EH (cell line): ENCODE measurements at regions not wholly inside any gene's neighbourhood (a gene's known extent, or its start where the extent isn't known, plus 50 kb on each side); places are given as distances from the start of the nearest gene placed in this dataset.
A peak's percentile ranks its signal among the peaks of the same experiment; 100 is the strongest.

Experiments used
- DNase-seq: peaks from one replicate; pipeline ENCODE4 v3.0.0-alpha.2; 2015; ENCODE audit warnings: low read depth

- DNase-seq: no peak
These were observed 282.7 kb downstream of the SHQ1 start for GRCh38 chr3:72565593-72565992.

- no peak for DNase-seq
These were observed 284.4 kb downstream of the SHQ1 start for GRCh38 chr3:72563690-72564370.

DNA sequence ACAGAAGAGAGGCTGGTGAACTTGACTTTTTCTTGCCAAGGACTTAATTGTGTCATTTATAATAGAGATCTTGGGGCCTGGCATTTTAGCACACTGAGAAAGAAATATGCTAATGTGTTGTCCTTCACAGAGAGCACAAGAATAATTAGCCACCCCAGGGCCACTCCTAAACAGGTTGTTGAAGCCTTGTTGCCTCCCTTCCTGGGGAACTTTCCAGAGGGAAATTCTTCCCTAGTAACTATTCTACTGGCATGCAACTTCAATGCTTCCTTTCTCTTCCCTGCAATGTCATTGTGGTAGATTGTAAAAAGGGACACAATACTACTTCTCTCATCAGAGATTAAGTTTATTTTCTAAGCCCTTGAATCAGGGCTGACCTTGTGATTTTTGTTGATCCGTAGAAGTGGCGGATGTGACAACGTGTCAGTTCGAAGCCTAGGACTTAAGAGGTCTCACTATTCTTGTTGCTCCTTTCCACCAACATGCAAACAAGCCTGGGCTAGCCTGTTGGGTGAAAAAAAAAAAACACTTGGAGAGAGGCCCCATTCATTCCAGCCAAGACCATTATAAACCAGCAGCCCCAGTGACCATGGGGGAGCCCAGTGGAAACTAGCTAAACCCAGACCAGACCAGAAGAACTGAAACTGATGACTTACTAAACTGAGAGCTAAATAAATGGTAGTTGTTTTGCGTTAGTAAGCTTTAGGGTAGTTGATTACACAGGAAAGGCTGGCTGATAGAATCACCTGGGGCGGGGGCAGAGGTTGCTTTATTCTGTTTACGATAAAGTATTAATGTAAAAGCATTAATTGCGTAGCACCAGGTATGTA lies 287.2 kb downstream of the SHQ1 start:
- no peak for DNase-seq

- no peak for DNase-seq
These were observed 288.9 kb downstream of the SHQ1 start for GRCh38 chr3:72559385-72559784.

GRCh38 chr3:72558001-72558400 lies 290.2 kb downstream of the SHQ1 start:
- no peak for DNase-seq

DNA sequence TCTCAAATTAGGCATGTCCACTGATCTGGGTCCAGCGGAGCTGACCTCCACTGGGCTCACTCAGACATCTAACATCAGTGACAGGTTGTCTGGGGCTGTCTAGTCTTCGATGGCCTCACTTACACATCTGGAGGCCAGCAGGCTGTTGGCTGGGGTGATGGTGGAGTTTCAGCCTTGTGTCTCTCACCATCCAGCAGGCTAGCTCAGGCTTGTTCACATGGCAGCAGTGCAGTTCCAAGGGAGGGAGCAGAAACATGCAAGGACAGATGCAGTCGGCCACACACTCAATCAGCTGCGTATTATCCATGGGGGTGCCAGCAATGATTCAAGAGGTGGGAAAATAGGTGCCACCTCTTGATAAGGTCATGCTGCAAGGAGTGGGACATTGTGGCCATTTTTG lies 292.5 kb downstream of the SHQ1 start:
- DNase-seq: no peak

- no peak for DNase-seq
These were observed 293.6 kb downstream of the SHQ1 start for GRCh38 chr3:72554689-72555088.

DNA sequence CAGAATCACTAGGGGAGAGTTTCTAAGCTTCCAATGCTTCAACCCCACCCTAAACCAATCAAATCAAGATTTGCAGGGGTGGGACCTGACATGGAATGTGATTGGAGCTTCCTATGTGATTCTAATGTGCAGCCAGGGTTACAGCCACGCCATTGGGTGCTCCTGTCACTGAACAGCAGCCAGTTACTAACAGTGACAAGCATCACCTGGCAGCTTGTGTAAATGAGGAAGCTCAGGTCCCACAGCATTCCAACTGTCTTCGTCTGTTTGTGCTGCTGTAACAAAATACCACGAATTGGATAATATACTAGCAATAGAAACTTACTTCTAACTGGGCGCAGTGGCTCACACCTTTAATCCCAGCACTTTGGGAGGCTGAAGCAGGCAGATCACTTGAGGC lies 294.9 kb downstream of the SHQ1 start:
- DNase-seq: no peak

- DNase-seq: no peak
These were observed 297.5 kb downstream of the SHQ1 start for GRCh38 chr3:72550582-72551262.

- DNase-seq: peak; percentile 13
These were observed 298.3 kb downstream of the SHQ1 start for GRCh38 chr3:72549761-72550581.

DNA sequence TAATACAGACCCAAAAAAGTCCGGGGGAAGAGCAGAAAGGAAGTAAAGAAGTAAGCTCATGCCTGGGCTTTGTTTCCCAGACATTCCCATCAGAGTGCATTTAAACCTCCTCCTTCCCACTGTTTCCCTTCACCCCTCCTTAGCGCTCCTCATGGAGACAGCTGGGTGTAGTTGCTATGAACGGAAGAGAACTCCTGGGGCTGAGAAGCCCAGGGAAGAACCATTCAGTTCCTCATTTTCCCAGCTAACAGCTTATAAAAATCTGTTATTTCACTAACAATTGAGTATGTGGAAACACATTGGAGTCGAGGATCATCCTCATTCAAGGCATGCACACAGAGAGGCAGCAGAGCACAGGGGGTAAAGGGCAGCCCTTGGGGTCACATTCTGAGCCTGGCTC lies 299.3 kb downstream of the SHQ1 start:
- no peak for DNase-seq

DNA sequence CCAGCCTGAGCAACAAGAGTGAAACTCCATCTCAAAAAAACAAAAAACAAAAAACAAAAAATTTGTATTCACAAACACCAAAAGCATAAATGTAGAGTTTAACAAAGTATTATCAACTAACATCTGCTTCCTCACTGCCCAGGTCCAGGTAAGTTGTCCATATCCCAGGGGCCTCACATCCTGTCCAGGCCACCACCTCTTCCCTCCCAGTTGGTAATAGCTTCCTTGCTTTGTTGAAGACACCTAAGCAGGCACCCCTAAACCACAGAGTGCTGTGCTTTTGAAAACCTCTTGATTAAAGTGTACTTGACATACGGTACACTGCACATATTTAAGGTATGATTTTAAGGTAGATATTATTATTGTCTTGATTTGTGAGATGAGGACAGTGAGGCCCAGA lies 299.8 kb downstream of the SHQ1 start:
- no peak for DNase-seq

GRCh38 chr3:72547183-72547582 lies 301.1 kb downstream of the SHQ1 start:
- no peak for DNase-seq

- no peak for DNase-seq
These were observed 304.0 kb downstream of the SHQ1 start for GRCh38 chr3:72544239-72544638.

GRCh38 chr3:72543246-72543645 lies 305.0 kb downstream of the SHQ1 start:
- DNase-seq: no peak

- DNase-seq: no peak
These were observed 305.5 kb downstream of the SHQ1 start for GRCh38 chr3:72542781-72543180.

DNA sequence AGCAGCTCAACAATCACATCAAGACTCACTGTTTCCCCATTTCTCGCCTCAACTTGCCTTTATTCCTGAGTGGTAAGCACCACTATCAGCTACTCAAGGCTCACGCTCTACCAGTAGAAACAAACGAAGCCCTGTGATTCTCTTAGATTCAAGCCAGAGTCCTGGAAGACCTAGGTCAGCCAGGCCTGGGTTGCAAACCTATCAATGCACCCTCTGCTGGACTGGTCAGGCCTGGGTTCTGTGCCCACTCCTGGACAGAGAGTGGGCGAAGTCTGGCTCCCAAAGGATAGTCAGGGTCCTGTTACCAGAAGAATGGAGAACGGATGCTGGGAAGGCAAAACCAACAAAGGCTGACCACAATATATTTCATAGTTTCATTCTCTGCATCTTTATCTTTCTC lies 308.4 kb downstream of the SHQ1 start:
- no peak for DNase-seq

DNA sequence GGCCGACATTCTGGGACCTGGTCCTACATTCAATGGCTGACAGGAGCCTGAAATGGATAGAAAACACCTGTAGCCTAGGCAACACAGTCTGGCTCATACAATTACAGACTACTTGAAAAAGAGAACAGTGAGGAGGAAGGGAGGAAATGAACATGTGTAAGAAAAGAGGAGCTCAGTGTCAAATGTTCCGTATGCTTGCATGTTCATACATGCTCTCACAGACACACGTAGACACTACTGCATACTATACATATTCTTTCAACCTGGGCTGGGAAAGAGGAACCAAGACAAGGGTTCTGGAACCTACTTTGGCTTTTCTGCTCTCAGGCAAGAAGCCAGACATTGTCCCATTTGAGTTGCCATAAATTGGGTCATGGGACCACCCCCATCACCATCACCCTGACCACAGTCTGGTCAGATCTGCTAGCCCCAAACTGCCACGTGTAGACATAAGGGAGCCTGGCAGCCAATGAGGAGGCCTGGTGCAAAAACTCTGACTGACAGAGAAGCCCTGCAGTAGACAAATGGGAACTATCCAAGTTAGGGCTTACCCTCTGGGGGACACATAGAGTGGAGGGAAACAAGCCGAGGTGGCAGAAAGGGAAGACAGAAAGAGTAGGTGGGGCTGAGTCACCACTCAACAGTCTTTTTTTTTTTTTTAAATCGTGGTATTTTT lies 310.0 kb downstream of the SHQ1 start:
- no peak for DNase-seq

- DNase-seq: no peak
These were observed 310.8 kb downstream of the SHQ1 start for GRCh38 chr3:72537448-72537847.

GRCh38 chr3:72536878-72537267 lies 311.4 kb downstream of the SHQ1 start:
- no peak for DNase-seq

- DNase-seq: no peak
These were observed 311.9 kb downstream of the SHQ1 start for GRCh38 chr3:72536206-72536877.
